ENCODE measurements at regions not wholly inside any gene's neighbourhood (a gene's known extent, or its start where the extent isn't known, plus 50 kb on each side); places are given as distances from the start of the nearest gene placed in this dataset.
"Not testable (repeated sequence)": the region's sequence is repeated elsewhere in the genome, so short reads cannot be mapped to it uniquely, and the experiment has no call there.

GRCh38 chr3:177764933-177765332 lies 567.7 kb upstream of the TBL1XR1 start:
- no peak for DNase-seq

GRCh38 chr3:177770383-177771230 lies 573.3 kb upstream of the TBL1XR1 start:
- no peak for DNase-seq

- DNase-seq, result no peak
These were observed 574.5 kb upstream of the TBL1XR1 start for GRCh38 chr3:177771780-177772179.

GRCh38 chr3:177772908-177773557 lies 575.8 kb upstream of the TBL1XR1 start:
- DNase-seq, result peak; percentile 56 to 88

GRCh38 chr3:177773717-177774116 lies 576.4 kb upstream of the TBL1XR1 start:
- DNase-seq, result no peak

GRCh38 chr3:177776661-177777101 lies 579.4 kb upstream of the TBL1XR1 start:
- no peak for DNase-seq

- peak; percentile 75 to 85 for DNase-seq
These were observed 580.4 kb upstream of the TBL1XR1 start for GRCh38 chr3:177777699-177778098.

GRCh38 chr3:177778633-177779032 lies 581.4 kb upstream of the TBL1XR1 start:
- DNase-seq, result no peak

GRCh38 chr3:177781686-177782161 lies 584.4 kb upstream of the TBL1XR1 start:
- DNase-seq, result peak in 1 of 2 experiments; percentile 46

GRCh38 chr3:177783338-177783737 lies 586.1 kb upstream of the TBL1XR1 start:
- DNase-seq, result no peak

GRCh38 chr3:177783767-177784166 lies 586.5 kb upstream of the TBL1XR1 start:
- DNase-seq, result no peak

- DNase-seq, result no peak
These were observed 590.2 kb upstream of the TBL1XR1 start for GRCh38 chr3:177787279-177788041.

GRCh38 chr3:177789500-177789899 lies 592.2 kb upstream of the TBL1XR1 start:
- DNase-seq, result no peak

GRCh38 chr3:177792311-177793030 lies 595.2 kb upstream of the TBL1XR1 start:
- DNase-seq, result no peak

GRCh38 chr3:177793451-177793850 lies 596.2 kb upstream of the TBL1XR1 start:
- DNase-seq, result no peak

- DNase-seq, result no peak
These were observed 597.9 kb upstream of the TBL1XR1 start for GRCh38 chr3:177795216-177795615.

- no peak for DNase-seq
These were observed 598.6 kb upstream of the TBL1XR1 start for GRCh38 chr3:177795859-177796258.

- DNase-seq, result not testable (repeated sequence)
These were observed 602.9 kb upstream of the TBL1XR1 start for GRCh38 chr3:177800147-177800546.

- no peak for DNase-seq
These were observed 603.3 kb upstream of the TBL1XR1 start for GRCh38 chr3:177800561-177800960.

GRCh38 chr3:177802151-177802900 lies 605.0 kb upstream of the TBL1XR1 start:
- peak; percentile 27 to 89 for DNase-seq

GRCh38 chr3:177803500-177803899 lies 606.2 kb upstream of the TBL1XR1 start:
- DNase-seq, result no peak

- DNase-seq, result no peak
These were observed 606.8 kb upstream of the TBL1XR1 start for GRCh38 chr3:177804032-177804431.
